Activated CD4-positive, alpha-beta T cell treated with anti-CD3 and anti-CD28 coated beads, Interleukin-2, amount 10 ng/mL, durations not matched to agents 7 days and 5 days (primary cell): ENCODE measurements at regions not wholly inside any gene's neighbourhood (a gene's known extent, or its start where the extent isn't known, plus 50 kb on each side); places are given as distances from the start of the nearest gene placed in this dataset.
"Not testable (repeated sequence)": the region's sequence is repeated elsewhere in the genome, so short reads cannot be mapped to it uniquely, and the experiment has no call there.

Experiments
- CTCF ChIA-PET: fragments of 350-600 bp; sonication (Branson Sonifier 250); formaldehyde crosslinking; loops from one replicate; lab custom pipeline; 2021; ENCODE audit warnings: antibody characterized with exemption; lab: Charles Lee
- POLR2A ChIA-PET: fragments of 350-600 bp; sonication (Branson Sonifier 250); formaldehyde crosslinking; loops from one replicate; lab custom pipeline; 2021; ENCODE audit warnings: antibody characterized with exemption; lab: Charles Lee
- DNase-seq: peaks from one replicate; pipeline ENCODE4 v3.0.0-alpha.2; 2020
- H3K27ac Mint-ChIP-seq: one replicate; pipeline ENCODE4 v1.8.0; 2021; ENCODE audit warnings: mild to moderate bottlenecking, moderate library complexity, mixed read lengths
- H3K27me3 Mint-ChIP-seq: one replicate; pipeline ENCODE4 v1.8.0; 2021; ENCODE audit warnings: mixed read lengths
- H3K36me3 Mint-ChIP-seq: one replicate; pipeline ENCODE4 v1.8.0; 2021; ENCODE audit warnings: low read depth, mixed read lengths
- H3K4me1 Mint-ChIP-seq: one replicate; pipeline ENCODE4 v1.8.0; 2021; ENCODE audit warnings: mixed read lengths
- H3K4me3 Mint-ChIP-seq: one replicate; pipeline ENCODE4 v1.8.0; 2021; ENCODE audit warnings: mild to moderate bottlenecking, moderate library complexity, mixed read lengths
- H3K9me3 Mint-ChIP-seq: one replicate; pipeline ENCODE4 v1.8.0; 2021; ENCODE audit warnings: mixed read lengths

DNA sequence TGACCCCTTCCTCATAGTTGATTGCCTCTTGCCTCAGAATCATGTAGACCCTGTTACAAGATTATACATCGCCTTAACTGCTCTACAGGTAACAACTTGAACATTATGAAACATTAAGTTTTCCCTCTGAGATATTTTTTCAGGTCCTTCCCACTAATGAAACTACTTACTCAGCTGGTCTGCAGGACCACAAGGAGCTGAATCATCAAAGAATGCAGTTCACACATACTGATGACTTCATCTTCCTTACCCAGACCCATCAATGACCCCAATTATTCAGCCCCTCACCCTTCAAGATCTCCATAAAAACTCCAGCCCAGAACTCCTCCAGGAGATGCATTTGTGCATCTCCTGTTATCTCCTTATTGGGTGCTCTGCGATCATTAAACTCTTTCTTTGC is 720.9 kb downstream of the RAPGEF2 start:
- Mint-ChIP-seq H3K27me3 (no peaks in the 10 kb centered on the region), H3K36me3 (no peaks in the 10 kb centered on the region), H3K27ac (no peak overlapping the region), H3K9me3 (peaks cover 4% of the 10 kb centered on the region), H3K4me1 (no peaks in the 10 kb centered on the region), H3K4me3 (no peak overlapping the region)
- no peak for DNase-seq
- CTCF ChIA-PET, result no interaction called here
- POLR2A ChIA-PET, result no interaction called here

- Mint-ChIP-seq H3K36me3 (no peaks in the 10 kb centered on the region), H3K9me3 (no peaks in the 10 kb centered on the region), H3K4me3 (no peak overlapping the region), H3K27ac (no peak overlapping the region), H3K27me3 (no peaks in the 10 kb centered on the region), H3K4me1 (no peaks in the 10 kb centered on the region)
- DNase-seq, result no peak
- ChIA-PET CTCF (no interaction called here), POLR2A (no interaction called here)
Observed at GRCh38 chr4:159828687-159829086, 725.8 kb downstream of the RAPGEF2 start.

- CTCF ChIA-PET, result no interaction called here
- no peak for DNase-seq
- Mint-ChIP-seq H3K9me3 (no peaks in the 10 kb centered on the region), H3K36me3 (no peaks in the 10 kb centered on the region), H3K27me3 (no peaks in the 10 kb centered on the region), H3K4me1 (no peaks in the 10 kb centered on the region), H3K4me3 (no peak overlapping the region), H3K27ac (no peak overlapping the region)
- POLR2A ChIA-PET, result no interaction called here
Observed at GRCh38 chr4:159829184-159829583, 726.3 kb downstream of the RAPGEF2 start.

DNA sequence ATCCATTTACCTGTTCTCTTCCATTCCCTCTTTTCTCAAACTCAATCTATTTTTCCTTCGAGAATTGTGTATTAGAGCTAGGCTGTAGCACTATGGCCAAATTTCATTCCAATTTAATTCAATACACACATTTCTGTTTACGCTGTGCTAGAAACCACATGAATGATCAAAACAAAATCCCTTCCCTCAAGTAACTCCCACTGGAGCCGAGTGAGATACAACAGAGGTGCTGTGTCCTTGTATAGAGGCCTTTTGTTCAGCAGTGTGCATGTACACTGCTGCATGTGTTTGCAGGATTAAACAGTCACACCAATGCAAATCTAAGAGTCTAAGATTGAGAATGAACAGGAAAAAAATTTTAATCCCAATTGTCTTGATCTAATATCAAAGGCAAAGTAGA is 734.2 kb downstream of the RAPGEF2 start:
- no peak overlapping the region for H3K27ac Mint-ChIP-seq
- H3K27me3 Mint-ChIP-seq, result no peaks in the 10 kb centered on the region
- no peak overlapping the region for H3K4me3 Mint-ChIP-seq
- peaks cover 2% of the 10 kb centered on the region for H3K9me3 Mint-ChIP-seq
- no peak for DNase-seq
- H3K4me1 Mint-ChIP-seq, result no peaks in the 10 kb centered on the region
- CTCF ChIA-PET, result no interaction called here
- no peaks in the 10 kb centered on the region for H3K36me3 Mint-ChIP-seq
- POLR2A ChIA-PET, result no interaction called here

DNA sequence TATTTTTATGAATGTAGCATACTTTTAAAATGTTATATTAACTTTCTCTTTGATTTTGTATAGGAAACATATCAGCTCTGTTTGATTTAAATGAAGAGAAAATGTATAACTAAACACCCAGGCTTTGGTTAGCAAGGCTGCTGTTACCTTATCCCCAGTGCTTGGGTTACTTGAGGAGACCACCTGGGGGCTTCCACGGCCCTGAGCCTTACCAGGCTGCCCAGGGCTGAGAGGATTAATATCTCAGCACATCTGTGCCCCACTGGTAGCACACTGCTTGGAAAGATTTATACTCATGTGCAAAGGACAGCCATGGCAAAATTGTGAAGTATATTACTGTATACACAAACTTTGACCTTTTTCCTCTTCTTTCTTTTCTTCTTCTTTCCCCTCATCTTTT is 752.9 kb downstream of the RAPGEF2 start:
- Mint-ChIP-seq H3K27ac (no peak overlapping the region), H3K9me3 (no peaks in the 10 kb centered on the region), H3K36me3 (no peaks in the 10 kb centered on the region), H3K4me1 (no peaks in the 10 kb centered on the region), H3K4me3 (no peak overlapping the region), H3K27me3 (no peaks in the 10 kb centered on the region)
- CTCF ChIA-PET, result no interaction called here
- no peak for DNase-seq
- POLR2A ChIA-PET, result no interaction called here

- Mint-ChIP-seq H3K4me1 (no peaks in the 10 kb centered on the region), H3K27ac (no peak overlapping the region), H3K4me3 (no peak overlapping the region), H3K27me3 (no peaks in the 10 kb centered on the region), H3K9me3 (no peaks in the 10 kb centered on the region), H3K36me3 (no peaks in the 10 kb centered on the region)
- POLR2A ChIA-PET, result no interaction called here
- CTCF ChIA-PET, result no interaction called here
- no peak for DNase-seq
Observed at GRCh38 chr4:159856451-159856850, 753.6 kb downstream of the RAPGEF2 start.

- H3K4me3 Mint-ChIP-seq, result no peak overlapping the region
- H3K4me1 Mint-ChIP-seq, result no peaks in the 10 kb centered on the region
- POLR2A ChIA-PET, result no interaction called here
- H3K9me3 Mint-ChIP-seq, result no peaks in the 10 kb centered on the region
- H3K27me3 Mint-ChIP-seq, result no peaks in the 10 kb centered on the region
- H3K36me3 Mint-ChIP-seq, result no peaks in the 10 kb centered on the region
- no peak for DNase-seq
- CTCF ChIA-PET, result no interaction called here
- no peak overlapping the region for H3K27ac Mint-ChIP-seq
Observed at GRCh38 chr4:159859656-159860148, 756.8 kb downstream of the RAPGEF2 start.

DNA sequence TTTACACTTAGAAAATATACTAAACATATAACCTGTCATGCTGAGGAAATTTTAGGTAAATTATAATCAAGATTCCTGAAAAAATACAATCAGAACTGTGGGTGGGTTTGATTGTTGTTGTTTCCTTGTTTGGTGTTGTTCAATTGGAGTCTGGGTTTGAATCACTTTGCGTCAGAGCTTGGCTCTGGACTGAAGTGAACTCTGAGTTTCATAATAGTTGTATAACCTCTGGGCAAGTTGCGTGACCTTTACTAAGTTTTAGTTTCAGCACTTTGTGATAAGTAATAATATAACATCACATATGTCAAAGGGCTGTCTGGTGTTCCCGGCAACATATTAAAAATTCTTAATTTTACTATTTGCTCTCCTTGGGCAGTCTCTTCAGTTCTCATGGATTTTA is 758.1 kb downstream of the RAPGEF2 start:
- H3K27ac Mint-ChIP-seq, result no peak overlapping the region
- DNase-seq, result no peak
- POLR2A ChIA-PET, result no interaction called here
- no peaks in the 10 kb centered on the region for H3K27me3 Mint-ChIP-seq
- no peak overlapping the region for H3K4me3 Mint-ChIP-seq
- H3K9me3 Mint-ChIP-seq, result no peaks in the 10 kb centered on the region
- CTCF ChIA-PET, result no interaction called here
- no peaks in the 10 kb centered on the region for H3K4me1 Mint-ChIP-seq
- no peaks in the 10 kb centered on the region for H3K36me3 Mint-ChIP-seq

GRCh38 chr4:159864337-159864736 is 761.5 kb downstream of the RAPGEF2 start:
- Mint-ChIP-seq H3K36me3 (no peaks in the 10 kb centered on the region), H3K27ac (no peak overlapping the region), H3K27me3 (no peaks in the 10 kb centered on the region), H3K4me1 (no peaks in the 10 kb centered on the region), H3K9me3 (no peaks in the 10 kb centered on the region), H3K4me3 (no peak overlapping the region)
- DNase-seq, result no peak
- ChIA-PET CTCF (no interaction called here), POLR2A (no interaction called here)

DNA sequence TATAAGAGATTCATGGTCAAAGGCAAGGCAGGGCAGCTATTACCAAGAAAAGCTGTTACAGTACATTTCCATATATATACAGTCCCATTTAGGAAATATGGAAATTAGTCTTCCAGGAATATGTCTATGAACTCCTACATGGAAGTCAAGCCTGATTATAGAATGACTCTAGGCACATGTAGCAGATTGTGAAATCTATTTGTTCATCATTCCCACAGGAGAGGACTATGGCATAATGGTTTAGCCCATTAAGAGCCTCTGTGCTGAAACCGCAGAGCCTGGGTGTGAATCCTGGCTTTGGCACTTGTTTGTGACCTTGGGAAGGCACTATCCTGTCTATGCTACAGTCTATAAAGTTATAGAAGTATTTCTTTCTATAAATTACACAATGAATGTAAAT is 764.8 kb downstream of the RAPGEF2 start:
- Mint-ChIP-seq H3K4me1 (no peaks in the 10 kb centered on the region), H3K27ac (no peak overlapping the region), H3K4me3 (no peak overlapping the region), H3K9me3 (no peaks in the 10 kb centered on the region), H3K36me3 (no peaks in the 10 kb centered on the region), H3K27me3 (no peaks in the 10 kb centered on the region)
- no peak for DNase-seq
- CTCF ChIA-PET, result no interaction called here
- POLR2A ChIA-PET, result no interaction called here

DNA sequence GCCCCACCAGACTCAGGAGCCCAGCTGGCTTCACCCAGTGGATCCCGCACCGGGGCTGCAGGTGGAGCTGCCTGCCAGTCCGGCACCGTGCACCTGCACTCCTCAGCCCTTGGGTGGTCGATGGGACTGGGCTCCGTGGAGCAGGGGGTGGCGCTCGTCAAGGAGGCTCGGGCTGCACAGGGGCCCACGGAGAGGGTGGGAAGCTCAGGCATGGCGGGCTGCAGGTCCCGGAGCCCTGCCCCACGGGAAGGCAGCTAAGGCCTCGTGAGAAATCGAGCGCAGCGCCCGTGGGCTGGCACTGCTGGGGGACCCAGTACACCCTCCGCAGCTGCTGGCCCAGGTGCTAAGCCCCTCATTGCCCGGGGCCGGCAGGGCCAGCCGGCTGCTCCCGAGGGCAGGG is 766.1 kb downstream of the RAPGEF2 start:
- POLR2A ChIA-PET, H3K36me3 Mint-ChIP-seq, H3K4me3 Mint-ChIP-seq, H3K4me1 Mint-ChIP-seq, H3K27me3 Mint-ChIP-seq, H3K9me3 Mint-ChIP-seq, CTCF ChIA-PET, DNase-seq, H3K27ac Mint-ChIP-seq: not testable (repeated sequence)

DNA sequence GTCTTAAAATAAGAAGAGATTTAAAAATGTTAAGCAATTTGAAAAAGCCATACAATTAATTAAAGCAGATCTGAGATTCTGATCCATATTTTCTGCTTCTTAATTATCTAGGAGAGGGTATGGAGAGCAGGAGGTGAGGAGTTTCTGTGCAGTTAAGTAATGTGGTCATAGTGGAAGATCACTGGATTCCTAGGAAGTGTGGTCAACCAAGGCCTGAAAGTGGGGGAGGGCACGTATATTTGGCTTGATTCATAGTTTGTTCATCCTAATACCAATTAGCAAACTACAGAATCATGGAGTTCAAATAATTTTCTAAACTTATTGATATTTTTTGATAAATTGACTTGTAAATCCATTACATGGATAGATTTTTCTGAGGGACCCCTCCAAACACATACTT is 768.3 kb downstream of the RAPGEF2 start:
- no peak for DNase-seq
- Mint-ChIP-seq H3K36me3 (no peaks in the 10 kb centered on the region), H3K4me3 (no peak overlapping the region), H3K4me1 (no peaks in the 10 kb centered on the region), H3K27ac (no peak overlapping the region), H3K27me3 (no peaks in the 10 kb centered on the region), H3K9me3 (no peaks in the 10 kb centered on the region)
- ChIA-PET CTCF (no interaction called here), POLR2A (no interaction called here)

GRCh38 chr4:159881158-159881557 is 778.3 kb downstream of the RAPGEF2 start:
- H3K36me3 Mint-ChIP-seq, result no peaks in the 10 kb centered on the region
- DNase-seq, result no peak
- no peaks in the 10 kb centered on the region for H3K4me1 Mint-ChIP-seq
- H3K9me3 Mint-ChIP-seq, result no peaks in the 10 kb centered on the region
- POLR2A ChIA-PET, result no interaction called here
- CTCF ChIA-PET, result no interaction called here
- no peak overlapping the region for H3K27ac Mint-ChIP-seq
- no peaks in the 10 kb centered on the region for H3K27me3 Mint-ChIP-seq
- no peak overlapping the region for H3K4me3 Mint-ChIP-seq

DNA sequence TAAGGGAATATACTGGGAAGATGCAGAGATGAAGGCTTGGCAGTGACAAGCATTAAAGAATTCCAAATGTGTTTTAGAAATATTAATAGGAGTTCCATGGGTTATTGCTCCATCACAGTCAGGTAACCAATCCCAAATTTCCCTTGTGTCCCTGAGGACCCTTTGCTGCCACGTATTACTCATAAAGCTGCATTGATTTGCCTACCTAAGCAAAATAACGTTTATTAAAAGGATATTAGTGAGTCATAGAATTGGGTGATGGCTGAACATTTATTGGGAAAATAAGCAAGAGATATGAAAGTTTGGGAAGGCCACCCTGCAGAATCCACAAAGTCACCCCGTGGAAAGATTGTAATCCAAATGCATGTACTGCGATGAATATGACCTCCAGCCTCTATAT is 782.1 kb downstream of the RAPGEF2 start:
- no peaks in the 10 kb centered on the region for H3K4me1 Mint-ChIP-seq
- H3K36me3 Mint-ChIP-seq, result no peaks in the 10 kb centered on the region
- no peaks in the 10 kb centered on the region for H3K27me3 Mint-ChIP-seq
- no peaks in the 10 kb centered on the region for H3K9me3 Mint-ChIP-seq
- H3K4me3 Mint-ChIP-seq, result no peak overlapping the region
- H3K27ac Mint-ChIP-seq, result no peak overlapping the region
- POLR2A ChIA-PET, result no interaction called here
- CTCF ChIA-PET, result no interaction called here
- no peak for DNase-seq
